IMR-90 (cell line): ENCODE measurements at regions not wholly inside any gene's neighbourhood (a gene's known extent, or its start where the extent isn't known, plus 50 kb on each side); places are given as distances from the start of the nearest gene placed in this dataset.

ENCODE experiments used
- ATAC-seq: fragments of 200-7000 bp; cut with Tn5 transposase; 2 replicates; pipeline ENCODE4 v1.9.1; 2020; ENCODE audit warnings: low read depth, mild to moderate bottlenecking, moderate library complexity
- BruUV-seq: library from RNA; stranded (reverse); fragments of 400-500 nt; replicated peaks from 2 replicates; lab custom pipeline; 2021; lab: Mats Ljungman, UMichigan
- CTCF ChIA-PET: fragments of 300-600 bp; formaldehyde crosslinking; extraction: SDS; loops from one replicate; lab custom pipeline; 2021; ENCODE audit warnings: antibody characterized with exemption; lab: Yijun Ruan, JAX
- POLR2A ChIA-PET: fragments of 300-600 bp; sonication (Branson Sonifier 250); formaldehyde crosslinking; loops from one replicate; lab custom pipeline; 2022; ENCODE audit warnings: antibody characterized with exemption; ENCODE audit not compliant: unreplicated experiment; lab: Charles Lee
- DNase-seq: peaks from one replicate; pipeline ENCODE4 v3.0.0; 2013
- H2AFZ ChIP-seq: replicated peaks from 2 replicates; pipeline ENCODE3; 2013; ENCODE audit warnings: low read length, mild to moderate bottlenecking; ENCODE audit not compliant: poor library complexity
- H2AK5ac ChIP-seq: 2 replicates; pipeline ENCODE4 v1.6.1; 2013; ENCODE audit warnings: low read depth, low read length, inconsistent platforms
- H2AK9ac ChIP-seq: replicated peaks from 2 replicates; pipeline ENCODE3; 2013; ENCODE audit warnings: mild to moderate bottlenecking, low read depth, low read length, moderate library complexity; ENCODE audit not compliant: poor library complexity
- H2BK120ac ChIP-seq: 2 replicates; pipeline ENCODE4 v1.6.1; 2013; ENCODE audit warnings: low read depth, low read length, inconsistent platforms
- H2BK15ac ChIP-seq: 3 replicates; pipeline ENCODE4 v1.6.1; 2013; ENCODE audit warnings: low read depth, low read length, inconsistent platforms
- H2BK20ac ChIP-seq: 2 replicates; pipeline ENCODE4 v1.6.1; 2013; ENCODE audit warnings: low read depth, mild to moderate bottlenecking, inconsistent platforms, low read length, moderate library complexity
- H2BK5ac ChIP-seq: 2 replicates; pipeline ENCODE4 v1.6.1; 2013; ENCODE audit warnings: mild to moderate bottlenecking, low read depth, low read length, inconsistent platforms; ENCODE audit not compliant: poor library complexity, severe bottlenecking
- H3K14ac ChIP-seq: replicated peaks from 2 replicates; pipeline ENCODE4 v1.6.1; 2013; ENCODE audit warnings: low read depth, low read length, inconsistent platforms
- H3K18ac ChIP-seq: 2 replicates; pipeline ENCODE4 v1.6.1; 2013; ENCODE audit warnings: low read depth, low read length, control low read depth
- H3K23ac ChIP-seq: 2 replicates; pipeline ENCODE4 v1.6.1; 2013; ENCODE audit warnings: low read depth, low read length, inconsistent platforms
- H3K27ac ChIP-seq: 2 replicates; pipeline ENCODE4 v1.5.1; 2013; ENCODE audit warnings: mild to moderate bottlenecking, control low read depth, low read length; ENCODE audit not compliant: insufficient read depth
- H3K27me3 ChIP-seq: 2 replicates; pipeline ENCODE4 v1.6.1; 2013; ENCODE audit warnings: low read length; ENCODE audit not compliant: control insufficient read depth, insufficient read depth
- H3K36me3 ChIP-seq: 2 replicates; pipeline ENCODE4 v1.6.1; 2013; ENCODE audit warnings: low read length, mixed read lengths; ENCODE audit not compliant: control insufficient read depth, insufficient read depth
- H3K4ac ChIP-seq: 2 replicates; pipeline ENCODE4 v1.6.1; 2013; ENCODE audit warnings: low read depth, low read length, inconsistent platforms
- H3K4me1 ChIP-seq: 2 replicates; pipeline ENCODE4 v1.6.1; 2013; ENCODE audit warnings: low read length, mixed read lengths; ENCODE audit not compliant: control insufficient read depth, insufficient read depth
- H3K4me2 ChIP-seq: 2 replicates; pipeline ENCODE4 v1.6.1; 2013; ENCODE audit warnings: low read depth, mild to moderate bottlenecking, control low read depth, low read length, moderate library complexity
- H3K4me3 ChIP-seq: 2 replicates; pipeline ENCODE4 v1.5.1; 2013; ENCODE audit warnings: low read depth, mild to moderate bottlenecking, control low read depth, low read length, moderate library complexity; ENCODE audit not compliant: insufficient read depth
- H3K56ac ChIP-seq: 2 replicates; pipeline ENCODE4 v1.6.1; 2013; ENCODE audit warnings: low read length, inconsistent platforms; ENCODE audit not compliant: insufficient read depth; ENCODE audit errors: extremely low read depth
- H3K79me1 ChIP-seq, 2 experiments: 2 replicates each; pipeline ENCODE4 v1.6.1; 2013; ENCODE audit warnings: low read length in 2 of 2, inconsistent platforms in 1 of 2, low read depth in 1 of 2
- H3K9ac ChIP-seq: 2 replicates; pipeline ENCODE4 v1.6.1; 2013; ENCODE audit warnings: low read depth, low read length, control low read depth
- H3K9me1 ChIP-seq: 2 replicates; pipeline ENCODE4 v1.6.1; 2013; ENCODE audit warnings: low read length, inconsistent platforms; ENCODE audit not compliant: insufficient read depth
- H3K9me3 ChIP-seq: 2 replicates; pipeline ENCODE4 v1.6.1; 2013; ENCODE audit warnings: low read length; ENCODE audit not compliant: control insufficient read depth, insufficient read depth
- H4K20me1 ChIP-seq: 2 replicates; pipeline ENCODE4 v1.6.1; 2013; ENCODE audit warnings: low read length, inconsistent platforms; ENCODE audit not compliant: insufficient read depth
- H4K5ac ChIP-seq: 2 replicates; pipeline ENCODE4 v1.6.1; 2013; ENCODE audit warnings: mild to moderate bottlenecking, low read depth, low read length, control low read depth
- H4K8ac ChIP-seq, 2 experiments: 2 replicates each; pipeline ENCODE4 v1.6.1; 2013; ENCODE audit warnings: low read depth in 2 of 2, low read length in 2 of 2, control low read depth in 1 of 2, inconsistent platforms in 1 of 2
- H4K91ac ChIP-seq: 2 replicates; pipeline ENCODE4 v1.6.1; 2013; ENCODE audit warnings: low read depth, low read length, inconsistent platforms; ENCODE audit not compliant: insufficient read depth
- BHLHE40 ChIP-seq: fragments of 150-350 bp; IDR thresholded peaks from 2 replicates; pipeline ENCODE4 v1.6.1; 2016; ENCODE audit warnings: mild to moderate bottlenecking, low read depth, low read length
- CEBPB ChIP-seq: IDR thresholded peaks from 2 replicates; pipeline ENCODE4 v1.6.1; 2012; ENCODE audit warnings: low read depth, low read length, improper control_type of control experiment
- MAFK ChIP-seq: IDR thresholded peaks from 2 replicates; pipeline ENCODE4 v1.6.1; 2012; ENCODE audit warnings: low read depth, low read length, improper control_type of control experiment
- POLR2A ChIP-seq: IDR thresholded peaks from 2 replicates; pipeline ENCODE4 v1.6.1; 2012; ENCODE audit warnings: mild to moderate bottlenecking, low read depth, low read length
- RAD21 ChIP-seq: IDR thresholded peaks from 2 replicates; pipeline ENCODE4 v1.6.1; 2012; ENCODE audit warnings: low read length, improper control_type of control experiment
- RCOR1 ChIP-seq: IDR thresholded peaks from 2 replicates; pipeline ENCODE4 v1.6.1; 2012; ENCODE audit warnings: mild to moderate bottlenecking, low read length, improper control_type of control experiment; ENCODE audit not compliant: insufficient replicate concordance
- SMC3 ChIP-seq: fragments of 150-350 bp; IDR thresholded peaks from 2 replicates; pipeline ENCODE4 v1.6.1; 2016; ENCODE audit warnings: low read depth, mild to moderate bottlenecking, antibody characterized with exemption, low read length, moderate library complexity
- USF2 ChIP-seq: fragments of 150-350 bp; IDR thresholded peaks from 2 replicates; pipeline ENCODE4 v1.6.1; 2017; ENCODE audit warnings: mild to moderate bottlenecking, antibody characterized with exemption, low read length, low read depth
- WGBS, 2 experiments: methylation state at CpG; one replicate each; pipeline versions ENCODE4 v1.1.5 to v1.1.7; 2013; ENCODE audit warnings: missing lambda C conversion rate in 2 of 2; ENCODE audit not compliant: insufficient read length in 1 of 2; ENCODE audit errors: extremely low coverage in 2 of 2; 5-methylcytosine and 5-hydroxymethylcytosine counted together
- dilution Hi-C: fragments of 300-500 bp; cut with HindIII; formaldehyde crosslinking; loops from one replicate; pipeline ENCODE4 v1.14.3; 2018; ENCODE audit warnings: low sequenced_read_pairs; ENCODE audit not compliant: unreplicated experiment
- in situ Hi-C: fragments of 300-500 bp; cut with MboI; formaldehyde crosslinking; loops from 3 replicates; pipeline ENCODE4 v1.14.3; 2019; ENCODE audit warnings: low sequenced_read_pairs, inconsistent platforms, mixed read lengths
- intact Hi-C: fragments of 100-400 bp; cut with micrococcal nuclease; formaldehyde crosslinking; loops from 2 replicates; pipeline ENCODE4 v1.10.0; 2022

- H4K91ac ChIP-seq = no peak overlapping the region
- no peaks in the 10 kb centered on the region for H3K27me3 ChIP-seq
- BruUV-seq = no TSS peak
- H4K20me1 ChIP-seq = no peaks in the 10 kb centered on the region
- ATAC-seq = no peak
- H4K5ac ChIP-seq = no peak overlapping the region
- H3K4ac ChIP-seq = no peak overlapping the region
- no peak overlapping the region for H2BK5ac ChIP-seq
- intact Hi-C loops (no loop called here), in situ Hi-C loops (no loop called here), dilution Hi-C loops (no loop called here)
- no peak overlapping the region for H3K14ac ChIP-seq
- no peak overlapping the region for H4K8ac ChIP-seq
- no peaks in the 10 kb centered on the region for H3K4me1 ChIP-seq
- no peak overlapping the region for H2AFZ ChIP-seq
- no peak overlapping the region for H2BK20ac ChIP-seq
- ChIA-PET CTCF (no interaction called here), POLR2A (no interaction called here)
- no peak overlapping the region for H3K56ac ChIP-seq
- no peak overlapping the region for H3K4me2 ChIP-seq
- DNase-seq = no peak
- no peak overlapping the region for H3K18ac ChIP-seq
- H3K9ac ChIP-seq = no peak overlapping the region
- H3K27ac ChIP-seq = no peak overlapping the region
- H3K36me3 ChIP-seq = no peaks in the 10 kb centered on the region
- no peaks in the 10 kb centered on the region for H3K9me3 ChIP-seq
- no peak overlapping the region for H2BK15ac ChIP-seq
- H2AK5ac ChIP-seq = no peak overlapping the region
- H3K79me1 ChIP-seq = no peaks in the 10 kb centered on the region
- no peak overlapping the region for H2BK120ac ChIP-seq
- H3K9me1 ChIP-seq = no peaks in the 10 kb centered on the region
- WGBS, 2 experiments = 60% methylated on average over 1 of the region's 5 CpGs; no CpG with 5 or more reads in 1 of the 2 experiments
- no peak overlapping the region for H2AK9ac ChIP-seq
- H3K23ac ChIP-seq = no peak overlapping the region
- TF ChIP-seq MAFK (no peak), RAD21 (no peak), POLR2A (no peak), CEBPB (no peak), USF2 (no peak), RCOR1 (no peak), SMC3 (no peak), BHLHE40 (no peak)
- H3K4me3 ChIP-seq = no peak overlapping the region
These were observed 163.9 kb downstream of the FAXC start for GRCh38 chr6:99185525-99185924.
